NCI-H2081 (cell line): ENCODE measurements at regions not wholly inside any gene's neighbourhood (a gene's known extent, or its start where the extent isn't known, plus 50 kb on each side); places are given as distances from the start of the nearest gene placed in this dataset.

Source experiments
- DNase-seq, 2 experiments: peaks; one replicate each; lab custom pipeline; 2025; lab: John Stamatoyannopoulos, UW

GRCh38 chr11:112817376-112817775 is 143.8 kb upstream of the NCAM1 start:
- no peak for DNase-seq

GRCh38 chr11:112822478-112823274 is 138.5 kb upstream of the NCAM1 start:
- peak in 1 of 2 experiments; percentile 30 for DNase-seq

DNA sequence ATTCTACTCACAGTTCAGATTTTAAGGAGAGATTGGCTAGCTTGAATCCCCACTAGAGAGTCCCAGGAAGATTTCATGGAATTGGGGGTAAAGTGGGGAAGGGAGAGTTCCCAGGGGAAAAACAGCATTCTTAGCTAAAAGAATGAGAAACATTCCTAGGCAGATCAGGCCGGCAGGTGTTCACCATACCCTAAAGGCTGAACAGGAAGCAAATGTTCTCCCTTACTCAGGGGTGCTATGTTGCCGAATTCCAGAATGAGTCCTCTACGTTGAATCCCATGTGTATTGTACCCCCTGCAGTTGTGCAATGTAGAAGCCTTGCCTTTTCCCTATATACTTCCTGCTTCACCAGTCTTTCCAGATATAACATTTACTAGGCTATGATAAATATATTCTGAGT is 135.2 kb upstream of the NCAM1 start:
- no peak for DNase-seq

DNA sequence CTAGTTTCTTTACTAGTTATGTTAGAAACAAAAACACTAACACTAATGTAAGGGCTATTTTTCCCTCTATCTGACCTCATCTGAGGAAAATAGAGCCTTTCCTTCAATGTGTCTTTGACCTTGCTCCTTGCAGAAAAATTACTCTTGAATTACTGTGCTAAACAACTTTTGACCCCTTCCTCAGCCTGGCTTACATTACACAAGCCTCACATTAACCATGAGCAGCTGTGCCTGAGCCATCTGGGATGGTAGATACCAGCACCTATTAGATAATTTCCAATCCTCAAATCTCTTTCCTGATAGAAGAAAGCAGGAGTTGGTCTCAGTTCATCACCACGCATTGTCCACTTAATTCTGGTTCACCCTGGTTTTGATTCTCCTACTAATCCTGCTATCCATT is 134.4 kb upstream of the NCAM1 start:
- DNase-seq: no peak

GRCh38 chr11:112828421-112828820 is 132.8 kb upstream of the NCAM1 start:
- DNase-seq: no peak

DNA sequence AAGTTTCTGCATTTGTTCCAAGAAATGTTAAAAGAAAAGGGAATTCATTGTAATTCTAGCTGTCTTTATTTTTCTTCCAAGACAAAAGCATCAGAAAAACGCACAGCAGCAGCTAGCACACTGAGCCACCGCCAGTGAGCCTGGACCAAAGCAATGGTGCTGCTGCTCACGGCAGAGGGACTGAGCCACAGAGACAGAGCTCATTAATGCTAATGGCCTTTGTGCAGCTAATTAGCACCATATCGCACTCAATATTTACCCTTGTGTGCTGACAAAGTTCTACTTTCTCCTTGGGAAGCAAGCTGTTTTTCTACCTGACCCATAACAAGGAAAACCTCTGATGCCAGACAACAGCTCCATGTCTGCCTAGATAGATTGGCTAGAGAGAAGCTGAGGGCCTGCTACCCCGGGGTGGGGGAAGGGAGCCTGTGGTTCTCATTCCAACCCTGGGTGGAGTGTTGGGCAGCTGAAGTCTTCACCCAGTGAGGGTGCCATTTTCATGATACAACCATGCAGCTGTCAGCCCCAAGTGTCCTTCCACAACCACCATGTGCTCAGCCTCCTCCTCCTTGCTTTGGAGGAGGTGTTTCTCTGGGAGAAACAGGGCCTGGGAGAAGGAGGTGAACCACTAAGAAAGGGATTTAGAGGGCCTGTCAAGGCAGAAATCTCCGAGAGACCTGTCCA is 131.1 kb upstream of the NCAM1 start:
- no peak for DNase-seq

DNA sequence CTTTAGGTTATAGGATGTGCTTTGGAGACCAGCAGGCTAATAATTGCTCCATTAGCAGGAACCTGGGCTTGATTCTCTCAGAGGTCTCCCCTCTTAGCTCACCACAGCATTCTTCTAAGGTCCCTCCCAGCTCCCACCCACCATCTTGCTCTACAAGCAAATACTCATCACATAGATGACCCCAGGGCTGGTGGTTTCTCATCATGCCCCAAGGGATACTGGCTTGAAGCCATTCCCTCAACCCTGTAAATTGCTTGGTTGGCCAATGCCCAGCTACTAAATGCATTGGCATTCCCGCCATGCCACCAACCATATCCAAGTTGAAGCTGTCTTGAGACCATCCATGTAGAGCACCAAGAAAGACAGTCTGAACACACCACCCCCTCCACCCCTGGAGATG is 130.2 kb upstream of the NCAM1 start:
- no peak for DNase-seq

DNA sequence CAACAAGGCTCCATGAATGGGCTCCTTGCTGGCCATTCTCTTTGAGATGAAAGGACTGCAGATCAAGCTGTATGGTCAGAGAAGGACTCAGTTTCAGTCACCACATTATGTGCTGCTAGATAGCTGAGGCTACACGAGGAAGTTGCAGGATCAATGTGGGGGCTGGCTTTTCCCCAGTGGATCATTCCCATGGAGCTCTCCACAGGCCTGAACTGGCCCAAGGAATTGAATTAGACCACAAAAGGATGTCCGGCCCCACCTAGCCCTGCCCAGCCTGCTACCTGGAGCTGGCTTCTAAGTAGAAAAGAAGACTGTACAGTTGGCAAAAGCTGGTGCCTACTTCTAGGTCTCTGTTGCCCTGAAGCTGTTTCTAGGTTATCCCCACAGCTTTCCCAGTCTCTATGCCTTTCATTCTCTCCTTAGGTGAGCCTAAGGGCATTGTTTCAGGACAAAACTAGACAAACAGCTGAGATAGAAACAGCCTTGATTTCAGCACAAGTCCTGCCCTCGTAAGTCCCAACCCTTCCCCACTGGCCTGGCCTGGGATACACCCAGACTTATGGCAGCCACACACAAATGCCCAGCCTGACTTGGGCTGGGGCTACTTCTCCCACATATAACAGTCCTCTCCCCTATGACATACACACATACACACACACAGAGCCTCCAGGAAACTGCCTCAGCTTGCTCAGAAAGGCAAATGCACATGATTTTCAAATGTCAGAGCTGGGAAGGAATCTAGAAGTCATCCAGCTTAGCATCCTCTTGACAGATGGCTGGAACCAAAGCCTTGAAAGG is 129.1 kb upstream of the NCAM1 start:
- DNase-seq: no peak

- DNase-seq: peak; percentile 72 to 85
Measured at GRCh38 chr11:112834277-112834755, 126.9 kb upstream of the NCAM1 start.

GRCh38 chr11:112835591-112836255 is 125.5 kb upstream of the NCAM1 start:
- DNase-seq: no peak

DNA sequence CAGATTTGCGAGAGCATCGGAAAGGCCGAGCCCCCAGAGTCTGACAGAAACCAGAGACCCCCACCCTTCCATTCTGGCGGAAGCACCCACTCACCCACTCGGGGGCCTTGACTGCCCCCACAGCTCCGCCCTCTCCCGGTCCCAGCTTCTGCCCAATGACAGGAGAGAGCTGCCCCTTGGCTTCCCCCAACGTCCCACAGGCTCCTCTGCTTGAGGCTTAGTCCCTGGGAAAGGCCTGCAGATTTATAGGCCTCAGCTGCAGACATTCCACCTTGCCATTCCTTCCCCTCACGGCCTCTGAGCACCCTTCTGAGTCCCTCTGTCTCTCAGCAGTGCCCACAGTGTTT is 125.0 kb upstream of the NCAM1 start:
- no peak for DNase-seq

DNA sequence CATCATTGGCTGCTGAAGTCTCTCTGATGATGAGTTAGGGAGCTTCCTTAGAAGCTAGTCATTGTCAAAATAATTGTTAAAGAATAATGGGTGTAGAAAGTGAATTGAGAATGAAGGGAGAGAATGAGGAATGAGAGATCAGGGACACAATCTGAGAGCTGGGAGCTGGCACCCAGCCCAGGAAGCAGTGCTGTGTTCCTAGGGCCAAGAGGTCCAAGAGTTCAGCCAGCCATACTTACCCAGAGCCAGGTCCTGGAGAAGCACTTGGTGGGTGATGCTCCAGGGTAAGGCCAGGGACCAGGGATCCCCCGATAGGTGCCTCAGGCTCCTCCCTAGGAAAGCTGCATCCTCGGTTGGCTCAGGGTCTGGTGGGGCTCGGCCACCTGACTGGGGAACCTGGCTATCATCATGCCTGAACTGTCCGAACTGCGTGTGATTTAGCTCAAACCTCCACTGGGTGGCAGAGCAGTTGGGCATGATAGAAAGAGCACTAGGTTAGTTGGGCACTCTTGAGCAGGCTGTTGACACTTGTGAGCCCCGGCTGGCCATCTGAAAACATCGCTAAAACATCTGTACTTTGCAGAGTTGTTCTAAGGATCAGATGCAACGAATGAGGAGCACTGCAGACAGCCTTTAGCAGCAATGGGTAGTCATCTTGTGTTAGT is 123.9 kb upstream of the NCAM1 start:
- peak in 1 of 2 experiments; percentile 26 for DNase-seq

DNA sequence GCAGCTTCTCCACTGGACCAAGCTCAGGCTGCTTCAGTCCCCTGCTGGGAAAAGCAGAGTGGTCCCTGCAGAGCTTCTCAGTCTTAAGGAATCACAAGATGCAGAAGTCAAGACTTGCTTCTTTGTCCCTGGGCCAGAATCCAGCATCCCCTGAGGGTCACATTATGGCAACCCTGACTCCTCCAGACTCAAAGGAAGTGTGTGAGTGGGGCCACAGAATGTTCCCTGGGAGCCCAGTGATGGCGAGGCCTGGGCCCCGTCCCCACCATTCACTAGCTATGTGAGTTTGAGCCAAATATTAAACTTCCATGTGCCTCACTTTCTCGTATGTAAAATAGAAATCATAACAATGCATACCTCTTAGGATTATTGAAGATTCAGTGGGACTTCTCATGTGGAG is 122.2 kb upstream of the NCAM1 start:
- DNase-seq: no peak

- no peak for DNase-seq
Measured at GRCh38 chr11:112841729-112842128, 119.5 kb upstream of the NCAM1 start.

GRCh38 chr11:112842151-112842550 is 119.1 kb upstream of the NCAM1 start:
- no peak for DNase-seq

DNA sequence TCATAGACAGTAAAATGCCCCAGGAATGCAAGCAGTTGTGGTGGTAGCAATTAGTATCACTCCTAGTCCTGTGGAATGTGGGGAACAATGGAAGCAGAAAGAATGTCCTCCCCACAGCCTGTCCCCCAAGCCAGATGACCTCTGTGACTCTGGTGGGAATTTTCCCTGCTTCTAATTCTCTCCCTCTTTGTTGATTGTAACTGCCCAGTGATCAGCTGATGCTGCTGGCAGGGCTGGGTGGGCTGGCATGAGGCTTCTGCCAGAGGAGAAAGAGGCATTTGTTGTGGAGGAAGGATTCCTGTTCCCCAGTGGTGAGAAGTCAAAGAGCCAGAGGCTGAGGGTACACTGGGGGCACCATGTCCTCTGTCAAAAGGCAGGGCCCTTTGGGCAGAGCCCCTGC is 116.7 kb upstream of the NCAM1 start:
- no peak for DNase-seq

- DNase-seq: no peak
Measured at GRCh38 chr11:112847568-112847967, 113.7 kb upstream of the NCAM1 start.

DNA sequence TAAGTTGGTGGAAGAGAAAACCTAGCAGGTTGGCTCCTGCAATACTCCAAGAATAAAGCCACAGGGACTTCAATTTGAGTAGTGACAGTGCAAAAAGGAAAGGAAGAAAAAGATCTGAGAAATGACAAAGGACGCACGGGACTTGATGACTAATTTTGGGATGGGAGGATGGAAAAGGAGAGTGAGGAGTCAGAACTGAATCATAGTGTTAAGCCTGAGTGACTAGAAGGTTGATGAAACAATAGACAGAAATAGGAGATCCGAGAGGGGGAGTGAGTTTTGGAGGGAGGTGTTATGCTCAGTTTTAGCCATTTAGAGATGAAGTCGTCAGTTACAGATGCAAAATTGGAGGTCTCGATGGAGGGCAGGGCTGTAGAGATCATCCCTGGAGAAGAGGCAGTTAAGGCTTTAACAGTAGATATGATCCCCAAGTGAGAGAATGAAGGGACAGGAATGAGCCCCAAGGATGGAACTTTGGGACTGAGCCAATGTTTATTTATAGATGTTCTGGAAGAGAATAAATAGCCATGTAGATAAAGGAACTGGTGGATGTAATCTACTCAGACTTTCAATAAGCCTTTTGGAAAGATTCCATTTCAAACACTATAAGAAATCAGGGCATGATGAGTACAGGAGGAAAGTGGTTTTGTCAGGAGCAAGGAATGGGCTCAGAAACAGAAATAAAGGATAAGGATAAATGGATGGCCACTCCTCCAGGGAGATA is 108.9 kb upstream of the NCAM1 start:
- DNase-seq: no peak

GRCh38 chr11:112856133-112856532 is 105.1 kb upstream of the NCAM1 start:
- no peak for DNase-seq

DNA sequence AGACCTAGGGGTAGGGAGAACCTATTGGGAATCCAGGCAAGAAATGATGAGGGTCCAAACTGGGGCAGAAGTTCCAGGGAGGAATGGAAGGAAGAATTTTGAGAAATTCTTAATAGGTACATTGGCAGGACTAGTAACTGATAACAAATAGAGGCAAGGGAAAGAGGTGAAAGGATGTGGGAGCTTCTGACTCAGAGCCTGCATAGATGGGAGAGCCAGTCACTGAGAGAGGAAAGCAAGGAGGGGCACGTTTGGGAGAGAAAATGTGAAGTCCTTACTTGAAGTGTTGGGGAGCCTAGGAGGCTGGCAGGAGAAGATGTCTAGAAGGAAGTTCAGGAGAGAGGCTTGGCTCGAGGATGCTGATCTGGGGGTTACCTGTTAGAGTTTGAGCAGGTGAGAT is 104.6 kb upstream of the NCAM1 start:
- DNase-seq: no peak
